Tibial artery (tissue), 4 donors: ENCODE measurements at regions not wholly inside any gene's neighbourhood (a gene's known extent, or its start where the extent isn't known, plus 50 kb on each side); places are given as distances from the start of the nearest gene placed in this dataset.

Source experiments
- DNase-seq, 2 donors: peaks; one replicate each; pipeline ENCODE4 v3.0.0-alpha.2; 2019
- H3K27ac ChIP-seq, 2 donors: fragments of 200-600 bp; sonication (generic) in 1 of 2; 1 replicate in 1 of 2; 2 replicates in 1 of 2; pipeline ENCODE4 v1.5.1; 2018 to 2019; ENCODE audit warnings: mild to moderate bottlenecking in 1 of 2
- H3K27me3 ChIP-seq, 2 donors: fragments of 200-600 bp; sonication (generic) in 1 of 2; one replicate each; pipeline versions ENCODE4 v1.5.1 to v1.6.0; 2016 to 2019
- H3K36me3 ChIP-seq, 3 donors: fragments of 200-600 bp; sonication (generic) in 2 of 3; one replicate each; pipeline ENCODE4 v1.5.1; 2016 to 2019; ENCODE audit warnings: mild to moderate bottlenecking in 2 of 3
- H3K4me1 ChIP-seq, 4 donors: fragments of 200-600 bp; sonication (generic) in 2 of 4; 1 replicate in 3 of 4; 2 replicates in 1 of 4; pipeline ENCODE4 v1.5.1; 2016 to 2019
- H3K4me3 ChIP-seq, 2 donors: fragments of 200-600 bp; sonication (generic) in 1 of 2; 1 replicate in 1 of 2; 2 replicates in 1 of 2; pipeline ENCODE4 v1.5.1; 2018 to 2019; ENCODE audit warnings: mild to moderate bottlenecking in 2 of 2
- H3K9me3 ChIP-seq, 3 donors: fragments of 200-600 bp; sonication (generic) in 1 of 3; one replicate each; pipeline ENCODE4 v1.5.1; 2016 to 2019
- intact Hi-C: fragments of 100-400 bp; cut with DNase I; formaldehyde crosslinking; loops from one replicate; pipeline ENCODE4 v1.15.0; 2023; ENCODE audit warnings: low total_unique reads
- TF ChIP-seq, protein P1 (sequence below), 2 experiments: fragments of 200-600 bp in 1 of 2; fragments of 450-650 bp in 1 of 2; IDR thresholded peaks; one replicate each; pipeline ENCODE4 v1.5.1; 2017 to 2019; ENCODE audit warnings: antibody characterized with exemption in 2 of 2, mild to moderate bottlenecking in 1 of 2, moderate library complexity in 1 of 2

DNA sequence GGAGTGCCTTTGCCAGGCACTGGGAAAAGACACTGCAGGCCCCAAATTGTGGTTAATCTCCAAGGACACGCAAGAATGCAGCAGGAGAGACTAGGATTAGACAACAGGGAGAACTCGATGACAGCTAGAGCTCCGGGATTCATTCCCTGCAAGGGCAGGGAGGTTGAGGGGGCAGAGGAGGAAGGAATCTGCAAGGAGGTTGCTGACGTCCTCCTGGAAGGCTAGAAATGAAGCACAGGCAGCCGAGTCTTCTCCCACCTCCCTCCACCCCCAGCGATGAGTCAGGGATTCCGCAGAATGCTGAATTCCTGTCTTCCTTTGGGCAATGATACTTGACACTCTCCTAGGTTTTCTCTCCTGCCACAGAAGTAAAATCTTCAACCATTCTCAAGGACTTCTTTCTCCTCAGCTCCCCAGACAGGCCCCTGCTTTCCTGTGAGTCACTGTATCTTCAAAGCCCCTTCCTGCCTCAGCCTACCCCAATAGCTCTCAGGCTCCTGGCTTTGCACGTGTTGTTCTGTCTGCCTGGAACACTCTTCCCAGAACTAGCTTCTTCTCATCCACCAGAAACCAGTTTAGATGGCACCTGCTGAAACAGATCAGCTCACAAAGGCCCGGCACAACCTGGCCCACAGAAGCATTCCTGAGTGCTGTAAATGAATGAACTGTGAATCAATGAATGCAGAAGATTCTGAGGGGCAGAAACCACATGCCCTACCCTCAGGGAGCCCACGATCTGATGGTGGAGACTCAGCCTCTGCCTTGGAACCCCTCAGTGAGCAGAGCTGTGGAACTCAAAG lies 85.6 kb downstream of the MRPL14 start:
- no peaks in the 10 kb centered on the region for H3K27me3 ChIP-seq
- H3K4me1 ChIP-seq = peaks cover 0 to 32% (median 14%) of the 10 kb centered on the region in 4 donors
- DNase-seq = peak in 1 of 2 donors; percentile 31
- intact Hi-C loops = no loop called here
- no peak overlapping the region for H3K4me3 ChIP-seq
- no peak overlapping the region for H3K27ac ChIP-seq
- TF ChIP-seq, protein P1, sequence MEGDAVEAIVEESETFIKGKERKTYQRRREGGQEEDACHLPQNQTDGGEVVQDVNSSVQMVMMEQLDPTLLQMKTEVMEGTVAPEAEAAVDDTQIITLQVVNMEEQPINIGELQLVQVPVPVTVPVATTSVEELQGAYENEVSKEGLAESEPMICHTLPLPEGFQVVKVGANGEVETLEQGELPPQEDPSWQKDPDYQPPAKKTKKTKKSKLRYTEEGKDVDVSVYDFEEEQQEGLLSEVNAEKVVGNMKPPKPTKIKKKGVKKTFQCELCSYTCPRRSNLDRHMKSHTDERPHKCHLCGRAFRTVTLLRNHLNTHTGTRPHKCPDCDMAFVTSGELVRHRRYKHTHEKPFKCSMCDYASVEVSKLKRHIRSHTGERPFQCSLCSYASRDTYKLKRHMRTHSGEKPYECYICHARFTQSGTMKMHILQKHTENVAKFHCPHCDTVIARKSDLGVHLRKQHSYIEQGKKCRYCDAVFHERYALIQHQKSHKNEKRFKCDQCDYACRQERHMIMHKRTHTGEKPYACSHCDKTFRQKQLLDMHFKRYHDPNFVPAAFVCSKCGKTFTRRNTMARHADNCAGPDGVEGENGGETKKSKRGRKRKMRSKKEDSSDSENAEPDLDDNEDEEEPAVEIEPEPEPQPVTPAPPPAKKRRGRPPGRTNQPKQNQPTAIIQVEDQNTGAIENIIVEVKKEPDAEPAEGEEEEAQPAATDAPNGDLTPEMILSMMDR (IDR thresholded peaks at IDR 0.05) = no peak
- no peaks in the 10 kb centered on the region for H3K36me3 ChIP-seq
- H3K9me3 ChIP-seq = no peaks in the 10 kb centered on the region

DNA sequence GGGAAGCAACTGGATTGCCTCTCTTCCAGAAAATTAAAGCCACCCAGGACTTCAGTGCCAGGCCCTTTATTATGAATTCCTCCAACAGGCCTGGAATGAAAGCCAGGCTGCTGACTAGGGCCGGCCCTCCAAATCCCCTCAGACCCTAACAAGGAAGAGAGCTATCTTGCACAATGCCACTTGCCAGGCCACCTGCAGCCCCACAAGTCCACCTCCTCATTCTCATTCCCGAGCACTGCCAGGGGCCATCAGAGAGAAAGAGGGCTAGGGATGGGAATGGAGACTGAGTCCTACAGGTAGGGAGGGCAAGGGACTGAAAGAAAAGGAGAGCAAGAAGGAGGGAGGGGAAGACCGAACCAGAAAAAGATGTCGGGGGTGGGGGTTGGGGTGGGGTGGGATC lies 86.5 kb downstream of the MRPL14 start:
- H3K9me3 ChIP-seq = no peaks in the 10 kb centered on the region
- peaks cover 0 to 30% (median 14%) of the 10 kb centered on the region in 4 donors for H3K4me1 ChIP-seq
- intact Hi-C loops = no loop called here
- no peak overlapping the region for H3K27ac ChIP-seq
- no peaks in the 10 kb centered on the region for H3K36me3 ChIP-seq
- H3K4me3 ChIP-seq = no peak overlapping the region
- peak in 1 of 2 donors; percentile 23 for DNase-seq
- TF ChIP-seq, protein P1 (IDR thresholded peaks at IDR 0.05) = no peak
- H3K27me3 ChIP-seq = no peaks in the 10 kb centered on the region

DNA sequence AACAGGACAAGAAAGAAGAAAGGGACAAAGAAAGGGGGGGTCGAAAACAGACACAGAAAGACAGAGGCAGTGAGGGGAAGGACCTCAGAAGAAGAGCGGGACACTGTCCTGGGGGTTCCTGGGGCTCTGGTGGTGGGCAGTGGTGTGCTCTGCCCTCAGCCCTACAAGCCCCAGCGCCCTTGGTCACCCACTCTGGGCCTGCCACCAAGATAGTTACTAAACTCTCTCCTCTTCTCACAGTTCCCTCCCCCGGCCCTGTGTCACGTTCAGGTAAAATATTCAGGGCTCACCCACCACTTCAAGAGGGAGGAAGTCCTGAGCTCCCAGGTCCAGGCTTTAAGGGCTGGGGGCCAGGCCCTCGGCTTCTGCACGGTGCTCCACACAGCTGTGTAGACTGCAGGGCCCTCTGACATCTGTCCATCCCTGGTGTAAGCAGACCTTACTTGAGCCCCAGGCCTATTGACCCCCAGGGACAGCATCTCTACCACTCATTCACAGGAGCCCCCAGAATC lies 87.4 kb downstream of the MRPL14 start:
- Histone ChIP-seq H3K4me3 (no peak overlapping the region), H3K27ac (no peak overlapping the region), H3K9me3 (no peaks in the 10 kb centered on the region), H3K27me3 (no peaks in the 10 kb centered on the region), H3K4me1 (peaks cover 0 to 30% (median 11%) of the 10 kb centered on the region in 4 donors), H3K36me3 (no peaks in the 10 kb centered on the region)
- TF ChIP-seq, protein P1 (IDR thresholded peaks at IDR 0.05) = no peak
- DNase-seq = peak; percentile 8 to 52
- intact Hi-C loops = no loop called here

DNA sequence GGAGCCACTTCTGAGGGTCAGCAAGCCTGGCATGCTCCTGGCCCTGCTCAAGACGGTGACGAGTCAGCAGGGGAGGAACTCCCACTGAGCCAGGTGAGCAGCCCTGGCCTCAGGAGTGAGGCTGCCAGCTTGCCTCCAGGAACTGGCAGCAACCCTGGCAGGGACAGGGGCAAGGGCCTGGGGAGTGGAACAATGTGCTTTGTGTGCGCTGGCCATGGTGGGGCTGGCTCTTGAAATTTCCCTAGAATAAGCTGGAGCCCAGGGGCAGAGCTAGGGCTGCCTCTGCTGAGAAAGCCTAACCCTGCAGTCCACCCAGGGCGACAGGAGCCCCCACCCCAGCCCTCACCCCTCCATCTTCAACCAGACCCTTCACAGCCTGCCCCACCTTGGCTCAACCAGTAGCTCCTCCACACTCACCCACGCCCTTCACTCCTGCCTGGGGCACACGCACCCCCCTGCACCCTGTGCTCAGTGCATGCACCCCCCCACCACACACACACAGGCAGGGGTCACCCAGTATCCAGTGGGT lies 88.0 kb downstream of the MRPL14 start:
- Histone ChIP-seq H3K9me3 (no peaks in the 10 kb centered on the region), H3K36me3 (no peaks in the 10 kb centered on the region), H3K27ac (no peak overlapping the region), H3K27me3 (no peaks in the 10 kb centered on the region), H3K4me3 (no peak overlapping the region), H3K4me1 (peaks cover 0 to 34% (median 11%) of the 10 kb centered on the region in 4 donors)
- TF ChIP-seq, protein P1 (IDR thresholded peaks at IDR 0.05) = no peak
- DNase-seq = peak; percentile 8 to 50
- intact Hi-C loops = no loop called here

DNA sequence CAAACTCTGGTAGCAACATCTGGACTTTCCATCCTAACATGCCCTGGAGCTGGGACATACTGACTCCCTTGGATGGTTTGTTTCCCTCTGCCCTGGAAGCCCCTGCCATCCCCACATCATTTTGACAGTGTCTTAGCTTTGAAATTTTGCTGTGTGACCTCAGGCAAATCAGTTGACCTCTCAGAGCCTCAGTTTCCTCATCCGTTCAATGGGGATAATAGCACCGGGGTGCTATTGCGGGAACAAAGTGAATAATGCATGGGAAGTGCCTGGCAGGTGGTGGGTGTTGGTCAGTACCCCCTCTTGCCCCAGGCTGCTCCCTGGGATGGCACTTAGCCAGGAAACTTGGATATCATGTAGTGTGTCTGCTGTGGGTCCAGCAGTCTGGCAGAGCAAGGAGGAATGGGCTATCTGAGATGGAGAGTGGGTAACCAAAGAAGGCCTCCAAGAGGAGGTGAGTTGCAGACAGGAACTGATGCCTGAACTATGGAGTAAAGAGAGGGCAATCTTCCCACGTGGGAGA lies 88.6 kb downstream of the MRPL14 start:
- Histone ChIP-seq H3K9me3 (no peaks in the 10 kb centered on the region), H3K27ac (no peak overlapping the region), H3K4me3 (no peak overlapping the region), H3K27me3 (no peaks in the 10 kb centered on the region), H3K4me1 (peaks cover 0 to 34% (median 9%) of the 10 kb centered on the region in 4 donors), H3K36me3 (no peaks in the 10 kb centered on the region)
- intact Hi-C loops = no loop called here
- peak; percentile 7 to 24 for DNase-seq
- TF ChIP-seq, protein P1 (IDR thresholded peaks at IDR 0.05) = no peak
